PFSK-1 (cell line): ENCODE measurements at regions not wholly inside any gene's neighbourhood (a gene's known extent, or its start where the extent isn't known, plus 50 kb on each side); places are given as distances from the start of the nearest gene placed in this dataset.

Experiments used
- FOXP2 ChIP-seq: optimal IDR thresholded peaks from 2 replicates; pipeline ENCODE3; 2011; ENCODE audit warnings: borderline replicate concordance, control low read depth, inconsistent platforms; ENCODE audit not compliant: insufficient read depth; ENCODE audit errors: extremely low read length, extremely low read depth
- POLR2AphosphoS5 ChIP-seq: IDR thresholded peaks from 2 replicates; pipeline ENCODE4 v1.6.1; 2012; ENCODE audit warnings: low read depth, mild to moderate bottlenecking, control low read depth, low read length, moderate library complexity
- REST ChIP-seq, 2 experiments: IDR thresholded peaks; 2 replicates each; pipeline versions ENCODE4 v1.6.1 to v1.8.0; 2011 to 2012; ENCODE audit warnings: low read depth in 2 of 2, low read length in 2 of 2, control low read depth in 1 of 2, inconsistent platforms in 1 of 2, mild to moderate bottlenecking in 1 of 2, moderate library complexity in 1 of 2; ENCODE audit not compliant: insufficient read depth in 1 of 2
- SIN3A ChIP-seq: IDR thresholded peaks from 2 replicates; pipeline ENCODE4 v1.6.1; 2012; ENCODE audit warnings: mild to moderate bottlenecking, low read length, moderate library complexity, borderline replicate concordance; ENCODE audit not compliant: insufficient read depth
- TAF1 ChIP-seq: IDR thresholded peaks from 2 replicates; pipeline ENCODE4 v1.6.1; 2012; ENCODE audit warnings: low read length, control low read depth, borderline replicate concordance; ENCODE audit not compliant: insufficient read depth

GRCh38 chr9:89996773-89997172 is 392.0 kb downstream of the GADD45G start:
- TF ChIP-seq FOXP2 (no peak), POLR2AphosphoS5 (no peak), REST (IDR thresholded peaks at IDR 0.05; ENCODE audit: insufficient read depth in 1 of 2, low read depth in 2 of 2, low read length in 2 of 2) (no peak), TAF1 (no peak), SIN3A (no peak)

GRCh38 chr9:89998633-89999032 is 393.8 kb downstream of the GADD45G start:
- TF ChIP-seq SIN3A (no peak), POLR2AphosphoS5 (no peak), TAF1 (no peak), REST (IDR thresholded peaks at IDR 0.05; ENCODE audit: insufficient read depth in 1 of 2, low read depth in 2 of 2, low read length in 2 of 2) (no peak), FOXP2 (no peak)

- TF ChIP-seq TAF1 (no peak), POLR2AphosphoS5 (no peak), SIN3A (no peak), FOXP2 (no peak), REST (IDR thresholded peaks at IDR 0.05; ENCODE audit: insufficient read depth in 1 of 2, low read depth in 2 of 2, low read length in 2 of 2) (no peak)
Measured at GRCh38 chr9:89999176-89999533, 394.3 kb downstream of the GADD45G start.

- TF ChIP-seq SIN3A (no peak), POLR2AphosphoS5 (no peak), REST (IDR thresholded peaks at IDR 0.05; ENCODE audit: insufficient read depth in 1 of 2, low read depth in 2 of 2, low read length in 2 of 2) (no peak), TAF1 (no peak)
Measured at GRCh38 chr9:89999534-90000370, 394.9 kb downstream of the GADD45G start.
